Urothelium cell line (cell line): ENCODE measurements at regions not wholly inside any gene's neighbourhood (a gene's known extent, or its start where the extent isn't known, plus 50 kb on each side); places are given as distances from the start of the nearest gene placed in this dataset.
"Not testable (repeated sequence)": the region's sequence is repeated elsewhere in the genome, so short reads cannot be mapped to it uniquely, and the experiment has no call there.

Experiments used
- DNase-seq: peaks from one replicate; pipeline ENCODE4 v3.0.0; 2011; ENCODE audit warnings: low spot score, mixed read lengths
- FAIRE-seq: peaks from 2 replicates; lab custom pipeline; 2011; peaks lifted over from hg19 to GRCh38; lab: Jason Lieb, UNC

DNA sequence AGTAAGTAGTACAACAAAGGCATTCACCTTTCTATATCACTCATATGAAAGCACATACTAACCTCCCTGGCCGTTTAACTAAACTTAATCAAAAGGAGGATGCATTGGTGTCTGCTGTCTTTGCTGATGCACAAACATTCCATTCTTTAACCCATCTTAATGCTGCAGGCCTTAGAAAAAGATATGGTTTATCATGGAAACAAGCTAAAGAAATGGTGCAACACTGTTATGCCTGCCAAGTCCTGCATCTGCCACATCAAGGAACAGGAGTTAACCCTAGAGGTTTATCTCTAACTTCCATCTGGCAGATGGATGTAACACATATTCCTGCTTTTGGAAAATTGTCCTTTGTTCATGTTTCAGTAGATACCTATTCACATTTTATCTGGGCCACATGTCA, 296.5 kb upstream of the DKK2 start:
- DNase-seq, FAIRE-seq: not testable (repeated sequence)

DNA sequence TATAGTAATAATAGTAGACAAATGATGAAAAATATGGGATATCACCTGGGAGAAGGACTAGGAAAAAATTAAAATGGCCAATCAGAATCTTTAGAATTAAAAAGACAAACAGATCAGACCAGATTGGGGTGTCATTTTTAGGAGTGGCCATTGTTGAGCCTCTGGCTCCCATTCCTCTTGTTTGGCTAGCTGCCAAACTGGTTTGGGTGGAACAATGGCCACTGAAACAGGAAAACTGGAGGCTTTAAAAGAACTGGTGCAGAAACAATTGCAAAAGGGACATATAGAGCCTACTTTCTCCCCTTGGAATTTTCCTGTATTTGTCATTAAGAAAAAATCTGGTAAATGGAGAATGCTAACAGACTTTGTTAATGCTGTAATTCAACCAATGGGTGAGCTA, 294.8 kb upstream of the DKK2 start:
- no peak for FAIRE-seq

DNA sequence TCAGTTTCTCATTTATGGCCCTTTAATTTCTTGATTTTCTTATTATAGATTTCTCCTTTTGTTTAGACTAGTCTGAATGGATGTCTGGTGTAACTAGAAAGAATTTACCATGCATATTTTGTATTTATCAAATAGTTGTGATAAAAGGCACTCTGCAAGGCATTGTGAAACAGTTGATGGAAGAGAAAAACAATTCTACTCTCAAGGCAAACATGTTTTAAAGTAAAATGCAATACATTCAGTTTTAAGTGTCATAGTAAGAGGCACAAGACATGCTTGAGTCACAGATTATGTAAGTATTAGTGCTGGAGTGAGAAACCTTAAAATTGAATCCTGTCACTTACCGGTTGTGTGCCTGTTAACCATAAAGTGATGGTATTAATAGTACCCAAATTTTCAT, 283.3 kb upstream of the DKK2 start:
- FAIRE-seq (no peak), DNase-seq (no peak)

More for the DNA sequence above, 294.8 kb upstream of the DKK2 start:
- DNase-seq = no peak

DNA sequence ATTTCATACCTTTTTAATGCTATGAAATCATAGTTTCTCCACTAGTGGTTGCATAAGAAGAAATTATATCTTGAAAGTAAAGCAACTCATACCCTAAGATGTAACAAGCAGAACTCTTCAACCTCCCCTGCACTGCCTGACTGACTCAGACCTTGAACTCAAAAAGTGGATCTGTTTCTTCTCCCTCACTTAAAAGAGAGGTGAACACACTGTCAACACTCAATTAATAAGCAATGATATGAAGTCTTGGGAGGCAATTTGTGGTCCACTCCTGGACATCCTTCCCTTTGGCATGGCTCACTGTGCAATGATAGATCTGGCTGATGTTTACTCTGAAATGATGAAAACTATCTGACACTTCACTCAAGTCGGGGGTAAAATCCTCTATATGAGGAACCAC, 282.0 kb upstream of the DKK2 start:
- FAIRE-seq (no peak), DNase-seq (no peak)

DNA sequence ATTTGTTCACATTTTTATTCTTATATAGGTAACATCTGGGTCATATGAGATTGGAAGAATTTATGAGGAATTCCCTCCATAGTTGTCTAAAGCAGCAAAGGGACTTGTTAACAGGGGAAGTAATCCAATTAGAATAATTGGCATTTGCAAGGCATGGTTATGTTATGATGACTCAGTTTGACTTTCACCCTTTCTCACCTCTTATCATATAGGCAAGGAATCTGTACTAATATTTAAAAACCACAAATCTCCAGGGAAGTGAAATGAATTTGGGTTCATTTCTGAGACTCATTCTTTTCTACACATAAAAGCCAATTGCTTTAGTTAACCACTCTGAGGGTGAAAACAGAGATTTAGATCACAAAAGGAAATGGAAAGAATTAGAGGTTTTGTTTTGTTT, 281.5 kb upstream of the DKK2 start:
- no peak for FAIRE-seq

DNA sequence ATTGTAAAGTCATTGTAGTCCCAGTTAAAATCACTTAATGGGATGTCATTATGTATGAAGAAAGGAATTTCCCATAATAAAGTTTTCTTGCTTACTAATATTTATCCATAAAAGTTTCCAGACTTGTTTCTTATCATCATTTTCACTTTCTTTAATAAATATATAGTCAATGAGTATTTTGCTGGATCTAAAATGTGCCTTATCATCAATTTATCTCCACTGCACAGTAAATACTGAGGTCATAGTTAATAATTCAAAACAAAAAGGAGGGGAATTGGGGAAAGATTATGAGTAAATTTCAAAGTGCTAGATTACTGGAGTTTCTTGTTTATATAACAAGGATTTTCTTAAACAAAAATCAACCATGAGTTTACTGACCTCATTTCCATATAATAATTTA, 279.5 kb upstream of the DKK2 start:
- no peak for DNase-seq

More for the DNA sequence above, 281.5 kb upstream of the DKK2 start:
- DNase-seq = no peak

DNA sequence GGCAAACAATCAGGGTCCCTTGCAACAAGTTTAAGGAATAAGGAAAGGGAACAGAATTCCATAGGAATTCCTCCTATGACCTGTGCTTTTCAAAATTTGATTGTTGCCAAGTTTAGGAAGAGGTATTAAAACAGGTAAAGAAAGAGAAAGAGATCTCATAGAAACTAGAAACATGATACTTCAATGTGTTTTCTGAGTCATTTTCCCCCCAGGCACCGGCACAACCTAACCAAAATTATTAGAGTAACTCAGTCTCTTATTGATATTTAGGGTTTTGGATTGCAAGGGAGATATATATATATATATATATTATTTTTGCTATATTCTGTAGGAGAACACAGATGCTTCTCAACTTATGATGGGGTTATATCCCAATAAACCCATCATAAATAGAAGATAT, 278.0 kb upstream of the DKK2 start:
- DNase-seq (no peak), FAIRE-seq (no peak)

More for the DNA sequence above, 279.5 kb upstream of the DKK2 start:
- FAIRE-seq = no peak

DNA sequence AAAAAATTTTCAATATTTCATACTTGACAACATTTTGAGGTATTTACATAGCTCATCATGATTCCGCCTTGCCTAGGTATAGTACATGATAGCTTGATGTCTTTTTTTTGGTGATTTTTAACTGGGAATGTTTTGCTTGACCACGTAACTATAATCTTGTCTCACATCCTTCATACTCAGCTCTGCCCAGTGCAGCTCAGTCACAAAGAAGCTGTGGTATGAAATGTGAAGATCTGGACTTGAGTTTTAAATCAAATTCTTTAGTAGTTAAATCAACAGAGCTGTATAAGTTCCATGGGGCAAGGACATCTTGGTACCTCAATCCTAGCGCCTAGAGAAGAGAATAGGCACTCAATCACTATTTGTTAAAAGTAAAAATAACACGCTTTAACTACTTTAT, 276.3 kb upstream of the DKK2 start:
- DNase-seq (no peak), FAIRE-seq (no peak)

DNA sequence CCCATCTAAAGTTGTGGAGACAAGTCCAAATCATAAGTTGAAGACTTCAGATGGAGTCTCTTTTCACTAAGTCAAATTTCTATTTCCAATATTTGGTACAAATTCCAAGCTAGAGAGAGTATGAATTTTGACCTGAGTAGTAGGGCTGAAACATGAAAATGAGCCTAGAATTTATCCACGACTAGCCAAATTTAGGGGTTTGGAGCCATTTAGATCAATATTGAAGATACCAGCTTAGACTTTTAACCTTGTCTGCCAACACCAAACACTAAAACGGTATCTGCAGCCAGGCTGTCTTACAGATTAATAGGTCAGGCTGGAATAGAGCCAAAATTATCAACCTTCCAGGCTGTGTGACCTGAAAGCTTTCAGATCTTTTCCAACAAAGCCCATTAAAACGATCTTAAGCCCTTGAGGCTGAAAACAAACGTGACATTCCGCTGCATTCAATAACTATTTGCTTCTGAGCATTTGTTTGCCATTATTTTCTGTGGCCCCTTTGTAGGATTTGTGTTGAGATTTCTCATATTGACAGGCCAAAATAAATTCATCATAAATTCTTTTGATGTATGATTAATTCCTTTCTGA, 268.7 kb upstream of the DKK2 start:
- DNase-seq (no peak), FAIRE-seq (no peak)

DNA sequence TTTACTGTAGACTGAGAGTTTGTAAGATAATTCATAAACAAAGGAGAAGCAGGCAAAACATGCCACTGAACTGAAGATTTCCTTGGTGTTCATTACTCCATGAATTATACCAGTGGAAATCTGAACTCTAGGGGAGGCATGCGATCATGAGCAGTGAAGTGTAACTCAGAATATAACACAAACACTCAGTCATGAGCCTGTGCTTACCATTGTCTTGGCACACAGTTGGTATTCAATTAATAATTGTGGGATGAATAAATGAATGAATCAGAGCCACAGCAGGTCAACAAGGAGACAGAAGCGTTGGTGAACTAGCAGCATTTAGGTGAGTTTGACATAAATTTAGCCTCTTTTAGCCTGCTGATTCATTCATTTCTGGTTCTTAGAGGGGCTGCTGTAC, 263.5 kb upstream of the DKK2 start:
- no peak for FAIRE-seq

DNA sequence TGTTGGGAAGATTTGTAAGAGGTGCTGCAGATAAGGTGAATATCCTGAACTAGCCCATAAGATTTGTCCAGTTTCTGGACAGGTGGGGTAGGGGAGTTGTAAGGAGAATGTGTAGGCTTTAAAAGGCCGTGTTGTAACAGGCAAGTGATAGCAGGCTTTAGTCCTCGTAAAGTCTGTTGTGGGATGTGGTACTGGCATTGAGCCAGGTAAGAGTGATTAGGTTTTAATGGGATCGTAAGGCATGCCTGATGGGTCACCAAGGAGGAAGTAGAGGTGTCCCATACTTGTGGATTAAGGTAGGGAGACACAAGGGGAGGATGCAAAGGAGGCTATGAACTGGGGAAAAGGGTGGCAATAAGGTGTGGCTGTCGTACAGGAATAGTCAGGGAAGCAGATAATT, 256.9 kb upstream of the DKK2 start:
- FAIRE-seq (no peak), DNase-seq (no peak)

More for the DNA sequence above, 263.5 kb upstream of the DKK2 start:
- DNase-seq = no peak

DNA sequence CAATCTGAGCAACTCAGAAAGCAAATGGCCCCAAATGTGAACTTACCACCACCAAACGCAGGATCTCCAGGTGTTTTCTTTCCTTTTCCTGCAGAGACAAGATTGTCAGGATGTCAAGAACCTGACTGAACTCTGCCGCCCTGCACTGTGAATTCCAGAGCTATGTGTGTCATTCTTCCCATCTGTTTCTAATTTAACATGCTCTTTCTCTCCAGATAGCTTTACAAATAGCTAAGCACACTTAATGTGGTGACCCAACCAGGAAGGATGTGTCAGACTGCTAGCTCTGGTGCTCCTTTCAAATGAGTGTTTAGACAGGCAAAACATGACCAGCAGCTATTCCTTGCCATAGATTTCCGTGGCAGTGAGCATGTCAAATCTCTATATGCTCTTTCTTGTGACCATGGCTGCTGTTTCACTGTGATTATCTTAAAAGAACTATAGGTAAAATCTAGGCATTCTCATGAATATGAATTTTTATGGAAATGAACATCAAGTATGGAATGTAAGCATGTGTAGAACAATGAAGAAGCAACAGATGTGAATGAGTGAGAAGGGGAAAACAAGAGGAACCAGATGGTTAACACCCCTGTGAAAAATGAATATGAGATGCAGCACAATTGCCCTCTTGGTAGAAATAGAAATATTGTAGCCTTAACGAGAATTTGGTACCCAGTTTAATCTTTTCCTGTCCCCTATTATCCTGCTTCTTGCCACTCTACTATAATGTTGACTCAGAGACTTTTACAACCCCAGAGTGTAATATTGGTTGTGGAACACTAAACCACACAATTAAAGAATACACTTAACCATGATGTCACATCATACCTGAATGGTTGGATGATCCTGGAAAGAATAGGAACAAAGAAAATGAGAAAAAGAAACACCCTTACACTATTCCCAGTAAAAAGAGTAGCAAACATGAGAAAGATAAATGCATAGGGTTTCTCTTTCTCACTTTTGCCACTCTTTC, 247.8 kb upstream of the DKK2 start:
- DNase-seq = peak; percentile 50

DNA sequence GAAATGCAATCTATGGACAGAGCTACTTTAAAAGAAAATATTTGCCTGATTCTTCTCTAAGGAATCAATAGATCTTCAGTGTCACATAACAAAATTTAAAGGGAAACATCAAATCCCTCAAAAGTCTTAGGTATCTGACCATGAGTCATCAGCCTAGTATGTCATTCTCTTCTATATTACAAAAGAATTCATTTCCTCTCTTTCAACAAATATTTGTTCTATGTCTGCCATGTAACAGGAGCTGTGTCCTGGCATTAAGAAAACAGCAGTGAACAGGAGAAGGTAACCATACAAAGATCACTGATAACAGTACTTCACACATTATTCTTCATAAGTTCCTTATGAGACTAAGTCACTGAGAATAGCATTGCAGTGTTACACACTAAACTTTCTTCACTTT, 243.6 kb upstream of the DKK2 start:
- no peak for FAIRE-seq

More for the DNA sequence above, 247.8 kb upstream of the DKK2 start:
- peak; percentile 59 for FAIRE-seq

DNA sequence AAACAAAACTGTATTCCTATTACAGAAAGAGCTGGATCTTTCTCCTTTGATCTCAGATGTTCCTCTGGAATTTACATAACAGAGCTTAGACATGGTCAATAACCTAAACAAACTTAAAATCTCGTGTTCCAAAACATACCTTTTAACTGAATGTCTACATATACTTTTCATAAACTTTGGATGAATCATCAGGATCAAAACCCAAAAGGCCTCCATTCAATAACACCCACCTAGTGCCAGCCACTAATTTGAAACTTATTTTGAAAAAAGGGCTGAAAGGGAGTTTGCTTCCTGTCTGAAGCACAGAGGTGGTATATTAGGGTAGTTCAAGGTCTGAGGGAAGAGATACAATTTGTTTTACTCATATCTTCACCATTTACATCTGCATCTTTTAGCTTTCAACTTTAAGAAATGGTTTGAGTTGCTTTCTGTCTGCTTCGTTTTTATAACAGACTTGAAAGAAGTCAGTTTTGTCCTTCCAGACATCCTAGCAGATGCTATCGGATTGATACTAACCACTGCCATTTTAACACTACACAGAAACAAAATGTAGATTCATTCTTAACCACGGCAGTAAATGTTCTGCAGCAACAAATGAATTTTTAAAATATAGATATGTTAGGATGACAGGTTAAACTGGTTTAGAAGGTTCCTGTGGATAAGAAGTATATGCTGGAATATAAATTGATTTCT, 242.8 kb upstream of the DKK2 start:
- FAIRE-seq (no peak), DNase-seq (no peak)

More for the DNA sequence above, 243.6 kb upstream of the DKK2 start:
- no peak for DNase-seq

DNA sequence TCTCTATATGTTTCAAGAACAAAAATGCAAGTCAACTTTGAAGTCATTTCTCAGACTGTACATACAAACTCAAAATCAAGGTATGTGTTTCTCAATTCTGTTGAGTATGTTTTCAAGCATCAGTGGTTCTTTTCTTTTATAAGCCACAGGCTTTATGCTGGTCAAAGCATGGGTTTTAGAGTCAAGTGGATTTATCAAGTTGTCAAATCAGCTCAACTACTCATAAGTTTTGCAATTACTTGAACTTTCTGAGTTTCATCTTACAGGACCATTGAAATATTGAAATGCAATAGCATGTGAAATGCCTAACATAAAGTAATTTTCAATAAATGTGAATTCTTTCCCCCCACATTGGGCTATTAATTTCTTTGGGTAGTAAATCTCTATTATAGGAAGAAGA, 239.9 kb upstream of the DKK2 start:
- no peak for FAIRE-seq
- DNase-seq = no peak

DNA sequence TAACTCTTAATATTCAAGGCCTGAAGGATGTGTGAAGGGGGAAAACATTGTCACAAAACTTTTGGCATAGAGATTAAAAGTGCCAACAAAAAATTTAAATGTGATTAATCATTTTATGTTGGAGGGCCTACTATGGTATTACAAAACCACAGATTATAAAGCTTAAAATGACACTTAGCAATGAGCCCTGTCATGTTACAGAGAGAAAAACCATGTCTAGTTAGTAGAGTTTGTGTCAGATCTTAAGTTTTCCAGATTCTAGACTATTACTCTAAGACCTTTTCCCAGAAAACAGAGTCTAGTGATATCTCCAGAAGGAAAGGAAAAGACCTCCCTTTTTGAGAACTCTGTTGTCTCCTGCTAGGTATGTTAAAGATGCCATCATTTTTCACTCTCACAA, 239.1 kb upstream of the DKK2 start:
- FAIRE-seq (no peak), DNase-seq (no peak)

DNA sequence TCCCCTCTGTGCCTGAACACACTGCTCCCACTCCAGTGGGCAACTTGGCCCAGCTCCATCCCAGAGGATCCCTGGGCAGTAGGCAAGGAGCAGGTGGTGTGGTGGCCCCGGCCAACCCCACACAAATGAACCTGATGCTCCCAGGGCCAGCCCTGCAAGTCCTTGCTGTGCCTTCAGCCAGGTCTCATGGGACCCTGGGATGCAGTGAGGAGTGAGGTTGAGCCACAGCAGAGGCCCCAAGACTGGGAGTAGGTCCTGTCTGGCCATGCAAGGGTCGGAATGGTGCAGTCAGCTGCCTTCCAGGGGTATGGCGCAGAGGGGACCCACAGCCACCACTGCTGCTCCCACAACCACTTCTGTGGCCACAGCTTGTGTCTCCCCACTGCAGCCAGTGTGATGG, 234.5 kb upstream of the DKK2 start:
- DNase-seq (no peak), FAIRE-seq (no peak)

DNA sequence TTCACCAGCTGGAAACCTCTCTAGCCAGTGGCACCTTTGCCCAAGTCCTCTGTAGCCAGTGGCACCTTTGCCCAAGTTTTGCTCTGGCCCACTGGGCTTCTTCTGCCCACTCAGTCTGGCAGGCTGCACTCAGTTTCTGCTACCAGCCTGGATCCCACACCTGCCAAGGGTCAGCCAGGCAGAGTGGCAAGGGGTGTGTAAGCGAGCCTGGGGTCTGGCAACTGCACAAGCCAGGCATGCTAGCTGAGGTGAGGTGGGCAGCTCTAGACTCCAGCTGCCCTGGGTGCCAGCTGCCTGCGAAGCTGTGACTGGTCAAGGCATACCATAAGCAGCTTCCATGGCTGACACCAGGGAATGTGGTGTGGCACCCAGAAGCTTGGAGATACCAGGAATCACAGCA, 233.1 kb upstream of the DKK2 start:
- FAIRE-seq (no peak), DNase-seq (no peak)

DNA sequence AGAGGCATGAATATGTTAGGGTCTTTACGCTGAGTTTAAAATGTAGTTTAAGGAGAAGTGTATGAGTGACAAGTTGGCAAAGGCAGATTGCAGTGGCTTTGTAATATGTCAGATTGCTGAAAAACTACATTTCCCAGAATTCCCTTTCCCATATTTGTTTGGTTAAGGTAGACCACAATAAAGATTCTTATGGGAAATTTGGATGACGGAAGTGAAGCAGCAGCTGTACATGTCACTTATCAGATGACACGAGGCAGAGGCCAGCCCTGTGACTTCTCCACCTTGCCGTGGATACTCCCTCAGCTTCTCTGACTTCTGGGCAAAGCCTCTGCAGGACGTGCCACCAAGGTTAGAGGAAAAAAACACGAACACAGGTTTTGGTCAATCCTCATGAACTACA, 229.7 kb upstream of the DKK2 start:
- FAIRE-seq = no peak
- DNase-seq = no peak

DNA sequence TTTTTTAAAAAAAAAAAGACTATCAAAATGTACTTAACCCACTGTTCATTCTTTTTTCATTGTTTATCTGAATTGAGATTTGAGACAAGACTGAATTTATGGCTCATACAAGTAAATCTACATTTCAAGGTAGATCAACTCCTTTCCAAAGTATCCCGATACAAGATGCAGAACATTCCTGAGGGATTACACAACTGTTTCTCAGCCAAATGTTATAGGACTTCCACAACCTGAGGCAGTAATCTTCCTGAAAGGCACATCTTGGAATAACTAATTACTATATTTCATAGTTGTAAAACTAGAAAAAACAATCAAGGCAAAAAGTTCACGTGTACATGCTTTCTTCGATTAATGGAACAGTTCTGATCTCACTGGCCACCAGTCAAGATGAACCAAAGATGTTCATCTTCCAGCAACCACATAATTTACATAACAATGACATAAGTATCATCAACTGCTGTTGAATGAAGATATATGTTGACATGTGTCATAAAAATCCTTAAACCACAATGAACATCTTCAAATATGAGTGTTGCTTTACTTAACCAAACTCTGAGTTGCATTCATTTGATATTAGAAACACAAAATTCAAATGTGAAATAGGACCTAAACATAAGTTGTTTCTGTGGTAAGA, 225.2 kb upstream of the DKK2 start:
- no peak for FAIRE-seq
- DNase-seq = no peak

DNA sequence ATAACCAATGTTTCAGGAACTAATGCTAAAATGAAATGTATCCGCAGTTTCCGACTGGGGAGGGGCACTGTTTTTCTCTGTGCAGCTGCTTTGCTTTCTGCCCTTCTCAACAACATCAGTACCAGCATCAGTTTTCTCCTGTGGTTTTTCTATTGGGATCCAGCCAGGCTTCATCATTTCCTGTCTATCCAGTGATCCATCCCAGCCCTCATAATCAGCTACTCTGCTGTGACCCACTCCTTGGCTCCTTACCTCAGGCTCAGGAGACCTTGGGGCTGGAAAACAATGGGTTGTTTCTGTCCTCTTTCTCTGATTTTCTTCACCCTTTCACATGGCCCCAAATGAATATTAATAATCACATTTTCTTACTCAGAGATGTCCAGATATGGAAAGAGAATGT, 222.2 kb upstream of the DKK2 start:
- peak; percentile 36 for DNase-seq
- FAIRE-seq = no peak
